HEK293 (cell line): ENCODE measurements at regions not wholly inside any gene's neighbourhood (a gene's known extent, or its start where the extent isn't known, plus 50 kb on each side); places are given as distances from the start of the nearest gene placed in this dataset.
"Not testable (repeated sequence)": the region's sequence is repeated elsewhere in the genome, so short reads cannot be mapped to it uniquely, and the experiment has no call there.

ENCODE experiments used
- CTCF ChIA-PET: fragments of 350-600 bp; formaldehyde crosslinking; extraction: SDS; loops from one replicate; lab custom pipeline; 2021; ENCODE audit warnings: antibody characterized with exemption; lab: Yijun Ruan, JAX
- POLR2A ChIA-PET: fragments of 300-600 bp; formaldehyde crosslinking; extraction: SDS; loops from one replicate; lab custom pipeline; 2020; ENCODE audit warnings: antibody characterized with exemption, inconsistent platforms; lab: Yijun Ruan, JAX
- H3K27ac ChIP-seq: fragments of 200-500 bp; sonication (Bioruptor generic); 2 replicates; pipeline ENCODE4 v1.5.1; 2014; ENCODE audit warnings: low read depth, low read length, control low read depth, inconsistent platforms; ENCODE audit errors: extremely low read depth
- H3K36me3 ChIP-seq, 2 experiments: fragments of 200-500 bp in 1 of 2; sonication (Bioruptor generic) in 1 of 2; 1 replicate in 1 of 2; 2 replicates in 1 of 2; pipeline ENCODE4 v1.5.1; 2014 to 2017; ENCODE audit warnings: inconsistent platforms in 2 of 2, low read length in 2 of 2; ENCODE audit not compliant: control insufficient read depth in 2 of 2, insufficient read depth in 1 of 2
- H3K4me1 ChIP-seq: fragments of 200-500 bp; sonication (Bioruptor generic); 2 replicates; pipeline ENCODE4 v1.5.1; 2014; ENCODE audit warnings: mild to moderate bottlenecking, low read length, inconsistent platforms; ENCODE audit not compliant: control insufficient read depth, insufficient read depth
- H3K4me3 ChIP-seq: 2 replicates; pipeline ENCODE4 v1.5.1; 2011; ENCODE audit warnings: low read depth, mild to moderate bottlenecking, control low read depth, low read length, moderate library complexity
- H3K9me3 ChIP-seq: fragments of 200-500 bp; sonication (Bioruptor generic); 2 replicates; pipeline ENCODE4 v1.5.1; 2014; ENCODE audit warnings: low read depth, low read length, inconsistent platforms; ENCODE audit not compliant: control insufficient read depth, insufficient read depth
- MYNN ChIP-seq: fragments of 450-650 bp; formaldehyde crosslinking; IDR thresholded peaks from 2 replicates; pipeline ENCODE4 v1.5.1; 2016; ENCODE audit warnings: missing biosample characterization, missing genetic modification characterization, borderline replicate concordance
- OVOL3 ChIP-seq: fragments of 450-650 bp; formaldehyde crosslinking; IDR thresholded peaks from 2 replicates; pipeline ENCODE4 v1.5.1; 2016; ENCODE audit warnings: missing biosample characterization, missing genetic modification characterization
- PRDM10 ChIP-seq: fragments of 450-650 bp; formaldehyde crosslinking; IDR thresholded peaks from 2 replicates; pipeline ENCODE4 v1.5.1; 2016; ENCODE audit warnings: missing biosample characterization, missing genetic modification characterization
- PRDM2 ChIP-seq: fragments of 450-650 bp; formaldehyde crosslinking; IDR thresholded peaks from 2 replicates; pipeline ENCODE4 v1.5.1; 2016; ENCODE audit warnings: missing biosample characterization, missing genetic modification characterization, borderline replicate concordance
- SP3 ChIP-seq: fragments of 450-650 bp; formaldehyde crosslinking; IDR thresholded peaks from 2 replicates; pipeline ENCODE4 v1.5.1; 2016; ENCODE audit warnings: missing biosample characterization, missing genetic modification characterization
- ZBTB6 ChIP-seq: fragments of 450-650 bp; formaldehyde crosslinking; IDR thresholded peaks from 2 replicates; pipeline ENCODE4 v1.5.1; 2017; ENCODE audit warnings: missing biosample characterization, missing genetic modification characterization
- ZNF266 ChIP-seq: fragments of 450-650 bp; formaldehyde crosslinking; IDR thresholded peaks from 2 replicates; pipeline ENCODE4 v1.5.1; 2016; ENCODE audit warnings: missing biosample characterization, missing genetic modification characterization, low read depth
- ZNF398 ChIP-seq: fragments of 450-650 bp; formaldehyde crosslinking; IDR thresholded peaks from 2 replicates; pipeline ENCODE4 v1.5.1; 2017; ENCODE audit warnings: missing biosample characterization, missing genetic modification characterization
- ZNF530 ChIP-seq: fragments of 450-650 bp; formaldehyde crosslinking; IDR thresholded peaks from 2 replicates; pipeline ENCODE4 v1.5.1; 2016; ENCODE audit warnings: low read depth, missing biosample characterization, missing genetic modification characterization
- ZNF558 ChIP-seq: fragments of 450-650 bp; formaldehyde crosslinking; IDR thresholded peaks from 2 replicates; pipeline ENCODE4 v1.5.1; 2016; ENCODE audit warnings: missing biosample characterization, missing genetic modification characterization

- H3K27ac ChIP-seq: no peak overlapping the region
- TF ChIP-seq ZBTB6 (tag by site-specific recombination): no peak
- TF ChIP-seq ZNF558 (tag by site-specific recombination): no peak
- TF ChIP-seq MYNN (tag by site-specific recombination): no peak
- TF ChIP-seq ZNF266 (tag by site-specific recombination): no peak
- TF ChIP-seq OVOL3 (tag by site-specific recombination): no peak
- no peak for TF ChIP-seq ZNF530
- no peak for TF ChIP-seq PRDM10
- TF ChIP-seq SP3 (tag by site-specific recombination): no peak
- TF ChIP-seq ZNF398 (tag by site-specific recombination): no peak
- no peak for TF ChIP-seq PRDM2
- TF ChIP-seq, all 188 proteins: peak for 0
- CTCF ChIA-PET: interaction anchor here (0.6 kb wide), 1 partner anchor 1812 kb away, joined by 3 read pairs; no protein-coding TSS in a partner anchor
- POLR2A ChIA-PET: no interaction called here
- Histone ChIP-seq H3K4me3 (no peak overlapping the region), H3K36me3 (no peaks in the 10 kb centered on the region), H3K9me3 (no peaks in the 10 kb centered on the region), H3K4me1 (no peaks in the 10 kb centered on the region)
These were observed 323.2 kb downstream of the NEBL start for GRCh38 chr10:20573924-20574323.

- CTCF ChIA-PET, H3K4me3 ChIP-seq, H3K9me3 ChIP-seq, H3K27ac ChIP-seq, POLR2A ChIA-PET, H3K36me3 ChIP-seq, H3K4me1 ChIP-seq: not testable (repeated sequence)
These were observed 341.1 kb downstream of the NEBL start for GRCh38 chr10:20555990-20556389.
